Tibial nerve (tissue), 3 donors: ENCODE measurements at regions not wholly inside any gene's neighbourhood (a gene's known extent, or its start where the extent isn't known, plus 50 kb on each side); places are given as distances from the start of the nearest gene placed in this dataset.

ENCODE experiments used
- POLR2A ChIP-seq, 2 donors: fragments of 450-650 bp; IDR thresholded peaks; one replicate each; pipeline ENCODE4 v1.6.1; 2017; ENCODE audit warnings: antibody characterized with exemption in 2 of 2, mild to moderate bottlenecking in 2 of 2, moderate library complexity in 2 of 2
- TF ChIP-seq, protein P1 (sequence below), 5 experiments: fragments of 200-600 bp in 3 of 5; fragments of 450-650 bp in 2 of 5; sonication (generic) in 3 of 5; IDR thresholded peaks; one replicate each; pipeline ENCODE4 v1.5.1; 2016 to 2019; ENCODE audit warnings: antibody characterized with exemption in 5 of 5, mild to moderate bottlenecking in 3 of 5, moderate library complexity in 2 of 5

DNA sequence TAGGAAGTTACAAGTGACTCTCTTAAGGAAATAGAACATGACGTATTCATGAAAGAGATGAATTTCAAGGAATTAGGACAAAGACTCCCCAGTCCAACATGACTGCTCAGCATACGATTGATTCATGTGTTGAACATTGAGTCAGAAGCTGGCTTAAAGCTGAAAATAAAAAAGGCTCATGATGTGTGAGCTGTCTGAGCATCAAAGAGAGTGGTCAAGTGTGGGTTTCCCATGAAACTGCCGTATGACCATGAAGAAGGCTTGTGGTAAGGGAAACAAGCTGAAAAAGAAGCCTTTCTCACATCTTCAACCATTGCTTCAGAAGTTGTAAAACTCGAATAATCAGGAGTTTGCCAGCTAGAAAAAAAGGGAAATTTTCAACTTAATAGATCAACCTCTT is 201.9 kb upstream of the APCDD1 start:
- TF ChIP-seq, protein P1, sequence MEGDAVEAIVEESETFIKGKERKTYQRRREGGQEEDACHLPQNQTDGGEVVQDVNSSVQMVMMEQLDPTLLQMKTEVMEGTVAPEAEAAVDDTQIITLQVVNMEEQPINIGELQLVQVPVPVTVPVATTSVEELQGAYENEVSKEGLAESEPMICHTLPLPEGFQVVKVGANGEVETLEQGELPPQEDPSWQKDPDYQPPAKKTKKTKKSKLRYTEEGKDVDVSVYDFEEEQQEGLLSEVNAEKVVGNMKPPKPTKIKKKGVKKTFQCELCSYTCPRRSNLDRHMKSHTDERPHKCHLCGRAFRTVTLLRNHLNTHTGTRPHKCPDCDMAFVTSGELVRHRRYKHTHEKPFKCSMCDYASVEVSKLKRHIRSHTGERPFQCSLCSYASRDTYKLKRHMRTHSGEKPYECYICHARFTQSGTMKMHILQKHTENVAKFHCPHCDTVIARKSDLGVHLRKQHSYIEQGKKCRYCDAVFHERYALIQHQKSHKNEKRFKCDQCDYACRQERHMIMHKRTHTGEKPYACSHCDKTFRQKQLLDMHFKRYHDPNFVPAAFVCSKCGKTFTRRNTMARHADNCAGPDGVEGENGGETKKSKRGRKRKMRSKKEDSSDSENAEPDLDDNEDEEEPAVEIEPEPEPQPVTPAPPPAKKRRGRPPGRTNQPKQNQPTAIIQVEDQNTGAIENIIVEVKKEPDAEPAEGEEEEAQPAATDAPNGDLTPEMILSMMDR (IDR thresholded peaks at IDR 0.05), result no peak
- TF ChIP-seq POLR2A (IDR thresholded peaks at IDR 0.05), result no peak
